ENCODE measurements at regions not wholly inside any gene's neighbourhood (a gene's known extent, or its start where the extent isn't known, plus 50 kb on each side); places are given as distances from the start of the nearest gene placed in this dataset.

DNA sequence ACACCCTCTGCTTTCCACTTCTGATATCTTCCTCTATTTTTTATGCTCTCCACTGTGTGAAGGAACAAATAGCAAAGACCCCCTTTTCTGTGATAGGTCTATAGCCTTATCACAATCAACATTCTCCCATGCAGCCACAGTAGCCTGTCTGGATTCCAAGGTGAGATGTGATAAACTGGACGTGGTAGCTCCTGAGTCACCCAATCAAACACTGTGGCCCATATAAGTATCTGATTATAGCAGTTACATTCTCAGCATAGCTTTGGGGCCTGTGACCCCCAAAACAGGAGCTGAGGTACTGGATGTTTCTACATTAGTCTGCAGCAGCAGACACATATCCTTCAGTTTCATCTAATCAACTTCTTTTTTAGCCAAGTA, 172.7 kb upstream of the IGFBP7 start:
- DNase-seq (ENCODE audit: low read depth in 1 of 2, low spot score in 1 of 2): no peak

DNA sequence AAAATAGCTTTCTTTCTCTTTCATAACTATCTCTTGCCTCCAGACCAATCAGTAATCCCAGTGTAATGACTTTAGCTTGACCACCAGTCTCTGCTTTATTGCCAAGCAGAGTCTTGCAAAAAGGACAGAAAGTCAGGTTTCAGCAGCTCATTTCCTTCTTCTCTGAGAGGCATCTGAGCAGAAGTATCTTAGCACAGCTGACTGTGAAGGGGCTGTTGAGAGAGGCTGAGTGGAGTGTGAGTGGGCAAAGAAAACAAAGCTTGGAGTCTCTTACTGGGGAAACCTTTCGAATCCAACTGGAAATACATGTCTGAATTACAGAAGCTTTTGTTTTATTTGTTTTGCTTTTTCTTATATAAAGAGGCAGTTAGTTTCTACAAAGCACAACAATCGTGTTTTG, 170.3 kb upstream of the IGFBP7 start:
- no peak for DNase-seq (ENCODE audit: low read depth in 1 of 2, low spot score in 1 of 2)

DNA sequence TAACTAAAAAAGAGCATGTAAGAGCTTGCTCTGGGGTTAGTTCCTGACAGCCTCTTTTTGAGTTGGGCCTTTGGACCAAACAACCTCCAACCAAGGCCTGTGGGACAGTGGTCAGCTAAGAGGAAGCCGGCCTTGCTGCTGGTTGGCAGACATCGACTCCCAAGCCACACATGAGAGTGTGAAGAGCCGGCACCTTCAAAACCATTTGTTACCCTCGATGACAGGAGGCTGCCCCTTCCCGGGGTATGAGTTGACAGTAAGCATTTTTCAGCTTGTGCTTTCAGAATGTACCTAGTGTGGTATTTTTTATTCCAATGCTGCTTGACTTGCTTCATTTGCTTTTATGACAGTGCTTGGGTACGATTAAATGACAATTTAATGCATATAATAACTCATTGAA, 168.6 kb upstream of the IGFBP7 start:
- DNase-seq (ENCODE audit: low read depth in 1 of 2, low spot score in 1 of 2): no peak

DNA sequence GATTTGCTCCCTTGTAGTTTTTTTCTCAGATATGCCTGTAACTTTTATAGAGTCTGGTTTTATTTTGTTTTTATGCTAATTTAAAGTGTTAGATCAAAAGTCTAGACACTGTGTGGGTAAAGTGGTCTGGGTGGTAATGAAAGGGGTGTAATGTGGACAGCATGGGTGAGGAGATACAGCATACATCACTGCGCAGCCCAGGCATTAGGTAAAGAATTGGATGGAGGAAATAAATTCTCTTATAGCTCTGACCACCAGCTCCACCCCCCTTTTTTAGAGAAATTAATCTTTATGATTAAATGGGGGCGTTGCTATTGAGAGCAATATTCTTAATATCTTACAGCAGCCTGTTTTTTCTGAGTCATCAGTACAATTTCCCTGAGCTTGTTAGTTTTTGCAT, 163.9 kb upstream of the IGFBP7 start:
- no peak for DNase-seq (ENCODE audit: low read depth in 1 of 2, low spot score in 1 of 2)

DNA sequence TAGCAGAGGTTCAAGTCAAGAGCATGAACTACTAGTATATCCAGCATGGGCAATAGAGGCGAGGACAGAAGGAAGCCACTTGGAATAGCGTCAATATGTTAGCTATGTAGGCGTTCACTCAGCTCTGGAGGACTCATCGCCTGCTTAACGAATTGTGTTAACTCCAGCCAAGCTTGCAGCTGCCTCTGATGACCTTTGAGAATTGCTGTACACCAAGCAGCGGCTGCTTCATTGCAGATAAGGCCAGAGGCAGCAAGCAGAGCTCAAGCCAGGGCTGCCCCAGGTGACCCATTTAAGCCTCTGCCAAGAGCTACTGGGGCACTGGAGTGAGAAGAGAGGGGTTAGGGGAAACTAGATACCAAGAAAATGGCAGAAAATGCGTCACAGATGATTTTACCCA, 160.2 kb upstream of the IGFBP7 start:
- DNase-seq (ENCODE audit: low read depth in 1 of 2, low spot score in 1 of 2): no peak

DNA sequence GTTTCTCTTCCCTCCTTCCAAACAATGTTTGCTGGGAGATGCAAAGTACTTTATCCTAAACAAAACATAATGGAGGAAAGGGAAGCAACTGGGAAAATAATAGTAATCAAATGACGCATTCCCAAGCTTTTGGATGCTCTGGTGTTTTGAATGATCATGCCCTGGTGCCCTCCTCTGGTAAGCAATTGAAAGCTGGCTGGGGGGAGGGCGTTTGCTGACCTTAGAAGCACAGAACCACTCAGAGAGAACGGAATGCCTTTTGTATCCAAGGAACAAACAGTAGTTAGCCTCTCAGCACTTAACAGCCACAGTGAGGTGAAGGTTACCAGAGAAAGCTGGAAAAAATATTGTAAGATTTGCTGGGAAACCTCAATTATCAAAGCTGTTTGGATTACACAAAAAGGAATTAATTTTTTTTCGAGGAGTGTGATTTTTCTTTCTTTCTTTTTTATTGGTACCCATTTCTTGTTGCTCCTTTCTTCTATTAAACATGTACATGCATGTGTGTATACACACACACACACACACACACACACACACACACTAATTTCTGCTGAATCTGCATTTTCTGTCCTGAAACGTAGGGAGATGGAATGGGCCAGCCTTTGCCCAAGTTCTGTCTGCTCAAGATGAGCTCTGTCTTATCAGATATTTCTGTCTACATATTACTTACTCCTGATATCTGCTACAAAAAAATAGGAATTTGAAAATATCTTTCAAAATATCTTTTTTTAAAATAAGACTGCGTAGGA, 155.8 kb upstream of the IGFBP7 start:
- no peak for DNase-seq (ENCODE audit: low read depth in 1 of 2, low spot score in 1 of 2)

DNA sequence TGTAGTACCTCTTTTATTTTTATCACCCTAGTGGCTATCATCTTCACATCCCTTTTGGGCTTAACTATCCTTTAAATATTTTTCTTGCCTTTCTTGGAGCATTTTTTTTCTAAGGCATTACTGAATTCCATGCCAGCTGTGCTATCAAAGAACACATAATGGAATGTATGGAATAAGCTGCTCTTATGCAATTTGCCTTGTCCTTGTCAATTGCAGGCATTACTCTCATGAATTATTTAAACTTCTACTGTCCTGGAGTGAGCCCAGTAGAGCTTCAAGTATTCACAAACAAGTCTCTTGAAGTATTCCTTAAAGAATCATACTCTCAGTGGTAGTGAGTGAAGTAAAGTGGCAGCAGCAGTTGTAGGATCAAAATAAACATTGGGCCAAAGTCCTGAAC, 144.6 kb upstream of the IGFBP7 start:
- no peak for DNase-seq (ENCODE audit: low read depth in 1 of 2, low spot score in 1 of 2)

DNA sequence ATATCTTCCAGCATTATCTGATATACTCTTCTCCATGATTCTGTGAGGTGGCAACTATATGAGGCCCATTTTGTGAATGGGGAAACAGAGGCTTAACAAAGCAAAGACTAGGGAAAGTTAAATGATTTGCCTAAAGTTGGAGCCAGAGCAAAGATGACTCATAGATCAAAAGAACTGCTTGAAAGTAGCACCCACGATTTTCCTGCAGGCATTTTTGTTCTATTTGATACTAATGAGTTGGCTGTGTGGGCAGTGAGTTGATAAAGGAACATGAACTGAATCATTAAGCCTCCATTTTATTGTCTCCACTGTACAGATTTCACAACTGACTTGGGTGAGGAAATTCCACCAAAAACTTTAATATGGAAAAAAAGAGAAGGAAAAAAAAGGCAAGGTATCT, 138.9 kb upstream of the IGFBP7 start:
- no peak for DNase-seq (ENCODE audit: low read depth in 1 of 2, low spot score in 1 of 2)

DNA sequence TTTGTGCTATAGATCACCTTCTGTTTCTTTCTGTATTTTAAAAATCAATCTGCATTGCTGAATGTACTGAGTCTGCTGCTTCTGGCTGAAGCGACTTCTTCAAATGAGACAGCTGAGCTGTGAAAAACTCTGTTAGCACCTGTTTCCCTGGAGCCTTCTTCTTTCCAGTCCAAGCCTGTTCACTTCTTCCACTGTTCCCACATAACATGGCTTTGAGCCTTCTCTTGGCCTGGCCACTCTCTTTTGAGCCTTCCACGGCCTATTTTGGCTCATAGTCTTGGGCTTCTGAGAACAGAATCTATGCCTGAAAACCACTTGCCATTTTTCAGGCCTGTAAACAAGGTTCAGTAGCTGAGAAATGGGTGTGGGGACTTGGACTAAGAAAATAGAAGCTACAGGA, 132.9 kb upstream of the IGFBP7 start:
- no peak for DNase-seq (ENCODE audit: low read depth in 1 of 2, low spot score in 1 of 2)

DNA sequence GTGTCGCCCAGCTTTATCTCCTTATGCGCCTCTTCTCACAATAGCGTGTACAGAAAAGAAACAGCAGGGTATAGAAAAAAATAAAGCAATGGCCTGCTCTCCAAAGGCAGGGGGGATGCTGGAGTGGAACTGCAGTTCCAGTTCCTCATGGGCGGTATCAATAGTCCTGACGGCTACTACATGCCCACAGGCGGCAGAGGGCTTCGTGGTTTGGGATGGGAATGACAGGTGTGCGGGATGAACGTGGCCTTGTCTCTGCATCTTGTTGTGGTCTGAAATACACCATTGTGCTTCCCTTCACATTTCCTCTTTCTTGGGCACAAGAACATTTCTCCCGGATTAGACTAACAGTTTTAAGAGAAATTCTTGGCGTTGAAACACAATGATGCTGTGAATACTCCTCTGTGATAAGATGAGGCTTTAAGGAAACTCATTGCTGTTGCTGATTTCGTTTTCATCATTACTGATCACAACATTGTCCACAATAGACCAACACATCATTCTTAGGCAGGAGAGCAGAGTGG, 124.1 kb upstream of the IGFBP7 start:
- DNase-seq (ENCODE audit: low read depth in 1 of 2, low spot score in 1 of 2): no peak

DNA sequence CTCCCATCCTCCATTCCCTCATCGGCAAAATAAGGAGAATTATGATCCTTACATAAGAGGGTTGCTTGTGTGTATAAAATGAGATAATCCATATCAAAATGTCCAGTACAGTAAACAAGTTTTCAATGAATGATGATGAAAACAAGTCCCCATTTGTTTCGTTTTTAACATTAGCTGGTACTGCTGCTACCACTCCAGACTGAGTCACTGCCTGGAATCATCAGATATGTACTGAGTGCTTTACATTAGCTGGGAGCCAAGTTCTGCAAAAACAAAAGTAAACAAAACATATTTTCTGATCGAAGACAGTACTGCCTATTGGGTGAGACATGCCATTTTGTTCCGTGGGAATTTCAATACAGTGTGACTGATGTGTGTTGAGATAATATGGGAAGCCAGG, 123.2 kb upstream of the IGFBP7 start:
- DNase-seq (ENCODE audit: low read depth in 1 of 2, low spot score in 1 of 2): no peak

DNA sequence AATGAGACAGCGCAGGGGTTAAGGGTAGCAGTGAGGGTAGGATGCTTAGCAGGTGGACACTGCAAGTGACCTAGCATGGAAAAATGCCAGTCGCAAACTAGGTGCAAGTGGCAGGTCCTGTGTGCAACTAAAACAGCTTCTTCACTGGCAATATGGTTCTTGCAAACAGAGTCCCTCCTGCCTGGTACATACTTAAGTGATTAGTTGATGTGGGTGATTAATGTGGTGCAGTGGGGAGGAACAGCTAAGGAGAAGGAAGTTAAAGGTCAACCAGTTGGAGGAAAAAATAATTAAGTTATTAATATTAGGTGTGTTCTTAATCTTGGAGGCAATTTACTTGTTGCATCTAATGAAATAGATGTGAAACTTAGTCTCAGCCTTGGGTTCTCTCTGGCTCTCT, 121.6 kb upstream of the IGFBP7 start:
- no peak for DNase-seq (ENCODE audit: low read depth in 1 of 2, low spot score in 1 of 2)

DNA sequence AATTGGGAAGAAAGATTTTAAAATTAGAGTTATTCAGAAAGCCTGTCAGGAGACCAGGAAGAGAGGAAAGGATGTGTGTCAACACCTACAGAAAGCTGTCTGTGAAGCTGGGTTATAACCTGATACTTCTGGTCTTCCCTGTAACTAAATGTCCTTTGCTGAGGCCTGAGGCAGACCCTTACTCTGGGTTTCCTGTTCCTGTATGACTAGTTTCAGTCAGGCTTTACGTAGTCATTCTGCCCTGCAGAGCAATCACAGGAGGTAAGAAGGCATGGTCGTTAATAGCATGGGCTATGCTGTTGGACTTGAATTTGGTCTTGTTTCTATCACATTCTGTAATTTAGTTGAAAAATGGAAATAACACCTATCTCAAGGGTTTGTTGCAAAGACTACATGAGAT, 110.5 kb upstream of the IGFBP7 start:
- no peak for DNase-seq (ENCODE audit: low read depth in 1 of 2, low spot score in 1 of 2)

DNA sequence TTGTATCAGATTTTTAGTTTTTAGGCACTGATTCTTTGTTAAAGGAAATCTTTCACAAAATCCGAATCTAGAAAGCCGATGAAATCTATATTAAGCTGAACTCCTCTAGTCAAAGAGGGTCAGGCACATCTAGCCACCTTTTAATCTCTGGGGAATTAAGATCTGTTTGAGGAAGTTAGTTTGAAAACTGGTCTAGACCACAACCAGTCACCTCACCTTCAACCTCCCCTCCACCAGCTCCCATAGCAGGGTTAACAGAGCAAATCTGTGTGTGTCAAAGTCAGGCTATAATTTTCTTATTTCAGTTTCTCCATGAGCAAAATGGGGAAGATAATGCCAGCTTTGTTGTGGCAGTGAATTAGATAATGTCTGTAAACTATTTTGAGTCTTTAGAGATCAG, 110.0 kb upstream of the IGFBP7 start:
- no peak for DNase-seq (ENCODE audit: low read depth in 1 of 2, low spot score in 1 of 2)

DNA sequence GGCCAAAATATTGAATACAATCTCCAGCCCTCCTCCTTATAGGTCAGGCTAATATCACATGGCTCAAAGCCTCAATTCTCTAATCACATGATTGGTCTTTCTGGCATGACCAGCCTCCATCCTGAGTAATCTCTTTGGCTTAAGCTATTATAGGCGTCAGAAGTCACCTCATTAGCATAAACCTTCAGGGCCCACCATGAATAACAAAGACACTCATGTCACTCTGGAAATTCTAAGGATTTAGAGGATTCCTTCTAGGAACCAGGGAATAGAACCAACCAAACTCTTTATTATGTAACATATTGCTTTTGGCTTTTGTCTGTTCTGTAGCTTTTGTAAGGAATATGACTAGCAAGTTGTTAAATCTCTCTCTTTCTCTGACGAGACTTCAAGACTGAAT, 109.2 kb upstream of the IGFBP7 start:
- DNase-seq (ENCODE audit: low read depth in 1 of 2, low spot score in 1 of 2): no peak

DNA sequence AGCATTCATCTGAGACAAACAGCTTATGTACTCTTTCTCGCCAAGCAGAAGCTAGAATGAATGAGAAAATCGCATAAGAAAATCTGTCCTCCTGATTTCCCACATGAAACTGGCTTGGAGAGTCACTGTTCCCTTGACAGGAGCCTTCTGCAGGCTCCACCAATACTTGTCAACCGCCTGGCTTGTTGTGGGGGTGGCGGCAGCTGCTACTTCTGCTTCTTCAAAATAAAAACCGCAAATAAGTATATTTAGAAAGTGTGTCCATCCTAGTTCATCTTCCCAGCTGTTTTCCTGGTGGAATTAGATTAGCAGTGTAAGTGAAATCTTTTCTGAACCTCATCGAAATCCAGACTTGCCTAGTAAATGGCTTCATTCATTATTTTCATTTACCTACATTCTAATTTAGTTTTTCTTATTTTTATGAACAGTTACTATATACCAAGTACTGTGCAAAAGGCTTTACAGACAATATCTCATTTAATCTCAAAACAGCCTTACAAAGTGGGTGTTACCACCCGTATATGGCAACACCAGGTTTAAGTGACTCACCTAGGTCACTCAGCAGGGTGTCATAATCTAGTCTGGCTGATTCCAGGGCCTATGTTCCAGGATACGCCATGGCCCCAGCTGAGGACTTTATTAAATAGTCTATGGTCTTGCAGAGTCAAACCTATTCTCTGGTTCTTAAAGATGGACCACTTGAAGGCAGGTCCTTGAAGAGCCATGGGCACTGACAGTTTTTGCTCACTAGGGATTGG, 104.6 kb upstream of the IGFBP7 start:
- DNase-seq (ENCODE audit: low read depth in 1 of 2, low spot score in 1 of 2): no peak

DNA sequence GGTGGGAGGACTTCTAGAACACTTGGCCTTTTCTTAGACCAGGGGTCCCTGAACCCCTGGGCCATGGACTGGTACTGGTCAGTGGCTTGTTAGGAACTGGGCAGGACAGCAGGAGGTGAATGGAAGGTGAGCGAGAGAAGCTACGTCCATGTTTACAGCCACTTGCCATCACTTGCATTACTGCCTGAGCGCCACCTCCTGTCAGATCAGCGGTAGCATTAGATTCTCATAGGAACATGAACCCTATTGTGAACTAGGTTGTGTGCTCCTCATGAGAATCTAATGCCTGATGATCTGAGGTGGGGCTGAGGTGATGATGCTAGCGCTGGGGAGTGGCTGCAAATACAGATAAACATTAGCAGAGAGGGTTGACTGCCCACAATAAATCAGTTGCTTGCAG, 100.9 kb upstream of the IGFBP7 start:
- DNase-seq (ENCODE audit: low read depth in 1 of 2, low spot score in 1 of 2): no peak

DNA sequence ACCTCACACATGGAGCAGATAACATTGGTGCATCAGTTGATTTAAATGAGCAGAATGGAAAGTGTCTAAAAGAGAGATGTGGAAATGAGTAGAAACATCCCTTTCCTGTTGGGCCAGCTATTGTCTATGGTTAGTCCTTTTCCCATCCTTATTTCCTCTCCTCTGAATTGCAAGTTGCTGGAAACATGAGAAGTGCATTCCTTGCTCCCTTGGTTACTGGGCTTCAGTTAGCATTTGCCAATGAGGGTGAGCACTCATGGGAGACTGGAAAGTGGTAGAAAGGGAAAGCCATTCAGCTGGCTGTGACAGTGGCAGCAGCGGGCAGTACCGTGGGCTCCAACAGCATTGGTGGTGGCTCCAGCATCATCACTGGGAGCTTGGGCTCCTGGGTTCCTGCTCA, 96.0 kb upstream of the IGFBP7 start:
- no peak for DNase-seq (ENCODE audit: low read depth in 1 of 2, low spot score in 1 of 2)

DNA sequence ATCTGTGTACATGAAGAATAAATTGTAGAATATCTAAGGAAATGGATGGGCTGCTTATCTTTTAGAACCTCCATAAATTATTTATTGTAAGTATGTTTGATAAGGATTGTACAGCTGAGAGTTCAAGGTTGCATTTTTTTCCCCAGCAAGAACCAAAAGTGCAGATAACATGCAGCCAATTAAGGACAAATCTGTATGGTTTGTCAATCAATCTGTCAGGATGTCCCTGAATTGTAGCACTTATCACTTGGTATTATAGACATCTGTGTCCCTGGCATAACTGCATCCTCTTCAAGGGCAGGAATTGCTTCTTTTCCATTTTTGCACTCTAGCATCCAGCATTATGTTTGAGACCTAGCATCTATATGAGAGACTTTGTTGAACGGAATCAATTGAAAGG, 95.4 kb upstream of the IGFBP7 start:
- DNase-seq (ENCODE audit: low read depth in 1 of 2, low spot score in 1 of 2): no peak

DNA sequence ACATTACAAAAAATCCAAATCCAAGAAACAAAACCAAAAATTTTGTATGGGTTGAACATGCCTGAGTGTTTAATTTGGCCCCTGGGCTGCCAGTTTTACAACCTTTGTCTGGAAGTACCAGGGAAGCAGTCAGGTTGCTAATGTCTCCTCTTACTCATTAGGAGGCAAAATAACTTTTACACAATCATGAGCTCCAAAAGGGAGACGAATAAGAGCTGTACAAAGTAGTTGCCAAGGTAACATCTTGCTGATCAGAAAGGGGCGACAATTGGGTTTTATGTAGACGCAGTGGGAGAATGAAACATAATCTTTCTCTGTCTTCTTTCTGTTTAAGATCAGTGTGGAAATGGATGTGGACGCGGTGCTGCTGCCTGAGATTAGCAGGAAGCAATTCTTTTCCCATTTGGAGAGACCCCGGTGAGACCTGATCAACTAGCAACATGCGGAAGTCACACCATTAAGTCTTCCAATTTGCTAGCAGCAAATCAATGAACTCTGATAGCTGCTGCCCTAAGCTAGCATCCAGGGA, 90.7 kb upstream of the IGFBP7 start:
- no peak for DNase-seq (ENCODE audit: low read depth in 1 of 2, low spot score in 1 of 2)

DNA sequence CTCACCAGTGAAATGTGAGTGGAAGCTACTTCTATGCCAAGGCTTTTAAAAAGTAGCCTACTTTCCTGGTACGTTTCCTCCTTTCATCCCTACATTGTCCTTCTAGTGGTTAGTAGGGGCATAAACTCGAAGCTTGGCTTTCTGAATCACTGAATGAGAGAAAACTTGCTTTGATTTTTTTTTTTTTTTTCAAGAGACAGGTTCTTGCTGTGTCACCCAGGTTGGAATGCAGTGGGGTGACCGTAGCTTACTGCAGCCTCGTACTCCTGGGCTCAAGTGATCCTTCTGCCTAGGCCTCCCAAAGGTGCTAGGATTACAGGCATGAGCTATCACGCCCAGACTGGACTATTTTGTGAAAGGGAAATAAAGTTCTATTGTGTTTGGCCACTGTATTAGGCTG, 89.1 kb upstream of the IGFBP7 start:
- DNase-seq (ENCODE audit: low read depth in 1 of 2, low spot score in 1 of 2): no peak

DNA sequence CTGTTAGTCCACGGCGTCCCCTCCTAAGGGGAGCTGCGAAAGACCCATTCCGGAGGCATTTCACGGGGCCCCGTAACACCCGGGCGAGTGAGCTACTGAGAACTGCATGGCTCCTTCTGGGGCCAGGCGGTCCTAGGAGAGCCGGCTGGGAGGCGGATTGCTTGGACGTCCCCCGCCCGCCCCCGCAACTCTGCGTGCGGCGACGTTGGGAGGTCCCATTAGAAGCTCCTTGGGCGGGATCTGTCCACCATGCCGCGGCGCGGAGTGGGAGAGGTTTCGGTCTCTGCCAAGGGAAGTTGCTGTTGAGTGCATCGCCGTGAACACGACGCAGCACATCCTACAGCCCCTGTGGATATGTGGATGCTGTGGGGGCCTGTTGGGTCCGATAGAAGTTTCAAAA, 85.4 kb upstream of the IGFBP7 start:
- no peak for DNase-seq (ENCODE audit: low read depth in 1 of 2, low spot score in 1 of 2)
